Astrocyte (in vitro differentiated cells and primary cell): ENCODE measurements at regions not wholly inside any gene's neighbourhood (a gene's known extent, or its start where the extent isn't known, plus 50 kb on each side); places are given as distances from the start of the nearest gene placed in this dataset.

Experiments used
- DNase-seq: peaks from one replicate; pipeline ENCODE4 v3.0.0-alpha.2; 2010; ENCODE audit warnings: low read depth
- FAIRE-seq: peaks from 2 replicates; lab custom pipeline; 2011; peaks lifted over from hg19 to GRCh38; lab: Jason Lieb, UNC
- H2AFZ ChIP-seq: 2 replicates; pipeline ENCODE4 v1.6.0; 2012; ENCODE audit warnings: low read depth, low read length, inconsistent platforms
- H3K27ac ChIP-seq: 2 replicates; pipeline ENCODE4 v1.5.1; 2011; ENCODE audit warnings: low read depth, low read length, inconsistent platforms
- H3K27me3 ChIP-seq: 2 replicates; pipeline ENCODE4 v1.6.0; 2011; ENCODE audit warnings: low read length, inconsistent platforms; ENCODE audit not compliant: insufficient read depth
- H3K36me3 ChIP-seq: 2 replicates; pipeline ENCODE4 v1.5.1; 2011; ENCODE audit warnings: low read length, inconsistent platforms; ENCODE audit not compliant: insufficient read depth
- H3K4me1 ChIP-seq: 2 replicates; pipeline ENCODE4 v1.5.1; 2011; ENCODE audit warnings: low read length, inconsistent platforms; ENCODE audit not compliant: insufficient read depth
- H3K4me2 ChIP-seq: 2 replicates; pipeline ENCODE4 v1.6.0; 2012; ENCODE audit warnings: low read length, inconsistent platforms
- H3K4me3 ChIP-seq: 2 replicates; pipeline ENCODE4 v1.5.1; 2011; ENCODE audit warnings: low read depth, mild to moderate bottlenecking, low read length, inconsistent platforms; ENCODE audit not compliant: insufficient read depth
- H3K79me2 ChIP-seq: 2 replicates; pipeline ENCODE4 v1.6.0; 2012; ENCODE audit warnings: mild to moderate bottlenecking, low read length, inconsistent platforms; ENCODE audit not compliant: insufficient read depth
- H3K9ac ChIP-seq: 2 replicates; pipeline ENCODE4 v1.6.0; 2012; ENCODE audit warnings: mild to moderate bottlenecking, low read length, inconsistent platforms
- H3K9me3 ChIP-seq: 2 replicates; pipeline ENCODE4 v1.5.1; 2012; ENCODE audit warnings: low read depth, mild to moderate bottlenecking, low read length, inconsistent platforms; ENCODE audit not compliant: insufficient read depth
- H4K20me1 ChIP-seq: 2 replicates; pipeline ENCODE4 v1.6.0; 2012; ENCODE audit warnings: low read length, inconsistent platforms; ENCODE audit not compliant: insufficient read depth
- H3K27ac Mint-ChIP-seq: one replicate; pipeline ENCODE4 v1.8.0; 2021; ENCODE audit warnings: mild to moderate bottlenecking, mixed read lengths; ENCODE audit not compliant: unreplicated experiment
- H3K27me3 Mint-ChIP-seq: one replicate; pipeline ENCODE4 v1.8.0; 2021; ENCODE audit warnings: low read depth, mixed read lengths; ENCODE audit not compliant: unreplicated experiment
- H3K36me3 Mint-ChIP-seq: one replicate; pipeline ENCODE4 v1.8.0; 2021; ENCODE audit warnings: low read depth, mixed read lengths; ENCODE audit not compliant: unreplicated experiment
- H3K4me1 Mint-ChIP-seq: one replicate; pipeline ENCODE4 v1.8.0; 2021; ENCODE audit warnings: low read depth, mixed read lengths; ENCODE audit not compliant: unreplicated experiment
- H3K4me3 Mint-ChIP-seq: one replicate; pipeline ENCODE4 v1.8.0; 2021; ENCODE audit warnings: mild to moderate bottlenecking, moderate library complexity, mixed read lengths; ENCODE audit not compliant: unreplicated experiment
- H3K9me3 Mint-ChIP-seq: one replicate; pipeline ENCODE4 v1.8.0; 2021; ENCODE audit warnings: mild to moderate bottlenecking, mixed read lengths; ENCODE audit not compliant: unreplicated experiment
- EZH2 ChIP-seq: IDR thresholded peaks from 2 replicates; pipeline ENCODE4 v1.6.1; 2012; ENCODE audit warnings: mild to moderate bottlenecking, low read length, inconsistent platforms; ENCODE audit not compliant: insufficient read depth
- TF ChIP-seq, protein P1 (sequence below): IDR thresholded peaks from 2 replicates; pipeline ENCODE4 v1.5.1; 2011; ENCODE audit warnings: low read depth, mild to moderate bottlenecking, inconsistent platforms, low read length, moderate library complexity; ENCODE audit not compliant: insufficient read depth

- Histone ChIP-seq H3K27me3 (peaks cover 1% of the 10 kb centered on the region), H3K4me1 (peaks cover 23% of the 10 kb centered on the region), H3K4me3 (no peak overlapping the region), H3K9me3 (no peaks in the 10 kb centered on the region), H2AFZ (no peak overlapping the region), H3K27ac (no peak overlapping the region), H3K4me2 (no peak overlapping the region), H3K79me2 (no peaks in the 10 kb centered on the region), H3K9ac (no peak overlapping the region), H3K36me3 (no peaks in the 10 kb centered on the region), H4K20me1 (no peaks in the 10 kb centered on the region)
- peaks cover 18% of the 10 kb centered on the region for H3K4me1 Mint-ChIP-seq
- DNase-seq (no peak), FAIRE-seq (no peak)
- H3K27ac Mint-ChIP-seq, result no peak overlapping the region
- H3K27me3 Mint-ChIP-seq, result peaks cover 24% of the 10 kb centered on the region
- no peaks in the 10 kb centered on the region for H3K9me3 Mint-ChIP-seq
- TF ChIP-seq, protein P1, sequence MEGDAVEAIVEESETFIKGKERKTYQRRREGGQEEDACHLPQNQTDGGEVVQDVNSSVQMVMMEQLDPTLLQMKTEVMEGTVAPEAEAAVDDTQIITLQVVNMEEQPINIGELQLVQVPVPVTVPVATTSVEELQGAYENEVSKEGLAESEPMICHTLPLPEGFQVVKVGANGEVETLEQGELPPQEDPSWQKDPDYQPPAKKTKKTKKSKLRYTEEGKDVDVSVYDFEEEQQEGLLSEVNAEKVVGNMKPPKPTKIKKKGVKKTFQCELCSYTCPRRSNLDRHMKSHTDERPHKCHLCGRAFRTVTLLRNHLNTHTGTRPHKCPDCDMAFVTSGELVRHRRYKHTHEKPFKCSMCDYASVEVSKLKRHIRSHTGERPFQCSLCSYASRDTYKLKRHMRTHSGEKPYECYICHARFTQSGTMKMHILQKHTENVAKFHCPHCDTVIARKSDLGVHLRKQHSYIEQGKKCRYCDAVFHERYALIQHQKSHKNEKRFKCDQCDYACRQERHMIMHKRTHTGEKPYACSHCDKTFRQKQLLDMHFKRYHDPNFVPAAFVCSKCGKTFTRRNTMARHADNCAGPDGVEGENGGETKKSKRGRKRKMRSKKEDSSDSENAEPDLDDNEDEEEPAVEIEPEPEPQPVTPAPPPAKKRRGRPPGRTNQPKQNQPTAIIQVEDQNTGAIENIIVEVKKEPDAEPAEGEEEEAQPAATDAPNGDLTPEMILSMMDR, result no peak
- TF ChIP-seq EZH2, result no peak
- no peaks in the 10 kb centered on the region for H3K36me3 Mint-ChIP-seq
- no peak overlapping the region for H3K4me3 Mint-ChIP-seq
Observed at GRCh38 chr2:176493909-176494308, 224.7 kb downstream of the MTX2 start.

DNA sequence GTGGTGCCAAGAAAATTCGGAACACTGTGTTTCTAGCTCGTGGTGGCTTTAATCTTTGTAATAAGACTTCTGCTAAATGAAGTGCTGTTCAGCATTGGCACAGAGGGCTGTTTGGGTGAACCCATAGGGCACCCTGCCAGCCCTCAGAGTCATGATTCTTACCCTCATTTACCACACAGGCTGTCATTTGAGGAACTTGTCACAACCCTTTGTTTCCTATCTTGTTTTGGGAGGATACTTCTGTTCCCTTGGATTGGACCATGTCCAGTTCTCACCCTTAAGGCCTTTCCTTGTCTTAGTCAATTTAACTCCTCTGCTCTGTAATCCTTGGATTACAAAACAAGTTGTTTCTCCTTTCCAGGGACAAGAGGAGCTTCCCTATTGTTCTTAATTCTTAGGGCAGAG lies 225.7 kb downstream of the MTX2 start:
- Histone ChIP-seq H3K4me3 (no peak overlapping the region), H3K9me3 (no peaks in the 10 kb centered on the region), H3K27me3 (peaks cover 2% of the 10 kb centered on the region), H2AFZ (no peak overlapping the region), H3K4me1 (peaks cover 15% of the 10 kb centered on the region), H4K20me1 (no peaks in the 10 kb centered on the region), H3K36me3 (no peaks in the 10 kb centered on the region), H3K79me2 (no peaks in the 10 kb centered on the region), H3K9ac (no peak overlapping the region), H3K27ac (no peak overlapping the region), H3K4me2 (no peak overlapping the region)
- no peak for FAIRE-seq
- Mint-ChIP-seq H3K27ac (no peak overlapping the region), H3K9me3 (no peaks in the 10 kb centered on the region), H3K36me3 (no peaks in the 10 kb centered on the region), H3K4me3 (no peak overlapping the region), H3K27me3 (peaks cover 29% of the 10 kb centered on the region), H3K4me1 (peaks cover 18% of the 10 kb centered on the region)
- TF ChIP-seq EZH2, result no peak
- TF ChIP-seq, protein P1, result no peak
- DNase-seq, result no peak

DNA sequence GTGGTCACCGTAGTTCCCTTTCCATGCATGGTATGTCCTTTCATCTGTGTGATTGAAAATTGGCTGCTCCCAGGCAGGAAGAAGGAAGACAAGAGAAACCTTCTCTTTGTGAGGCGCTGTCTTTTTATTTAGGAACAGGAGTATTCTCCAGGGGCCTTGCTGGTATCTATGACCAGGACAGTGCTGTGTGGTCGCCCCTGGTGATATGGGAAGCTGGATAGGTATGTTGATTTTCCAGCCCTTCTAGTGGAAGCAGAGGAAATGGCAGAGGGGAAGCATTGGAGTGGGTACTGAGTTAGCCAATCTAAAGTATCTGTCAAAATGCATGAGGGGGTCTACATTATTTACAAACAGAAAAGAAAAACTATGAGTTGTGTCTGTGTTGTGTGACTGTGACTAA lies 226.6 kb downstream of the MTX2 start:
- Histone ChIP-seq H3K4me2 (no peak overlapping the region), H3K4me3 (no peak overlapping the region), H2AFZ (no peak overlapping the region), H3K36me3 (no peaks in the 10 kb centered on the region), H3K79me2 (no peaks in the 10 kb centered on the region), H3K27ac (no peak overlapping the region), H3K4me1 (peaks cover 7% of the 10 kb centered on the region), H3K27me3 (peaks cover 2% of the 10 kb centered on the region), H4K20me1 (no peaks in the 10 kb centered on the region), H3K9me3 (no peaks in the 10 kb centered on the region), H3K9ac (no peak overlapping the region)
- no peaks in the 10 kb centered on the region for H3K36me3 Mint-ChIP-seq
- H3K4me3 Mint-ChIP-seq, result no peak overlapping the region
- TF ChIP-seq EZH2, result no peak
- TF ChIP-seq, protein P1, result no peak
- FAIRE-seq (no peak), DNase-seq (no peak)
- peaks cover 17% of the 10 kb centered on the region for H3K4me1 Mint-ChIP-seq
- H3K27ac Mint-ChIP-seq, result no peak overlapping the region
- peaks cover 29% of the 10 kb centered on the region for H3K27me3 Mint-ChIP-seq
- no peaks in the 10 kb centered on the region for H3K9me3 Mint-ChIP-seq
